GM12874 (cell line): ENCODE measurements at regions not wholly inside any gene's neighbourhood (a gene's known extent, or its start where the extent isn't known, plus 50 kb on each side); places are given as distances from the start of the nearest gene placed in this dataset.

Experiments used
- TF ChIP-seq, protein P1 (sequence below): IDR thresholded peaks from 2 replicates; pipeline ENCODE4 v1.5.1; 2011; ENCODE audit warnings: low read depth, mild to moderate bottlenecking, control low read depth, low read length, moderate library complexity; ENCODE audit not compliant: insufficient read depth

DNA sequence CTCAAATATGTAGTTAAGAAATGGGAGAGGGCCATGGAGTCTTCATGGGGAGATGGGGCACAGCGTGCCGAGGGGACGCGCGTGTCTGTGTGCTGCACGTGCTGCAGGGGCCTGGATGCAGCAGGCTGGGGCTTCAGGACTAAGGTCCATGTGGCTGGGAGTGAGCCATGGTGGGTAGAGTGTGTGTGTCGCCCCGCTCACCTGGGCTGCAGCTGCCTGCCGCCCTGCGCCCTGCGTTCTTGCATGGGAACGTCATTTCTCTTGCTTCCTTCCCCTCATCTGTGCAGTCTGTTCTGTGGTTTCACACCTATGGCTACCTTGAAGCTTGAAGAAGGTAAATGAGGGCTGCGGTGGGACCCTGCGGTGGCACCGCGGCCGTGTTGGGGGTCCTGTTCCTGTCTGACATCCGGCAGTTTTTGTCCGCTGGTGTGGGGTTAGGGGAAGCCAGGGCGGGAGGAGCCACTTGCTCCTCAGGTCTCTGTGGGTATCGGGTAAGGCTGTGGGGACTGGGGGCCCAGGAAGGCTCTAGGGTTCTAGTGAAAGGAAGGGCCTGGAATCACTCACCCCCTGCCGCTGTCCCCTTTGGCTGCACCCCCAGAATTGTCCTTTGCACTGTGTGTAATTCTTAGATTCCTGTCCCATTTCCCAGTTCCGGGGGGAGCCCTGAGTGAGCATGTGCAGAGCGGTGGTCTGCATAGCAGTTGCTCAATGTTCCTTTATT, 54.1 kb upstream of the HS6ST1 start:
- TF ChIP-seq, protein P1, sequence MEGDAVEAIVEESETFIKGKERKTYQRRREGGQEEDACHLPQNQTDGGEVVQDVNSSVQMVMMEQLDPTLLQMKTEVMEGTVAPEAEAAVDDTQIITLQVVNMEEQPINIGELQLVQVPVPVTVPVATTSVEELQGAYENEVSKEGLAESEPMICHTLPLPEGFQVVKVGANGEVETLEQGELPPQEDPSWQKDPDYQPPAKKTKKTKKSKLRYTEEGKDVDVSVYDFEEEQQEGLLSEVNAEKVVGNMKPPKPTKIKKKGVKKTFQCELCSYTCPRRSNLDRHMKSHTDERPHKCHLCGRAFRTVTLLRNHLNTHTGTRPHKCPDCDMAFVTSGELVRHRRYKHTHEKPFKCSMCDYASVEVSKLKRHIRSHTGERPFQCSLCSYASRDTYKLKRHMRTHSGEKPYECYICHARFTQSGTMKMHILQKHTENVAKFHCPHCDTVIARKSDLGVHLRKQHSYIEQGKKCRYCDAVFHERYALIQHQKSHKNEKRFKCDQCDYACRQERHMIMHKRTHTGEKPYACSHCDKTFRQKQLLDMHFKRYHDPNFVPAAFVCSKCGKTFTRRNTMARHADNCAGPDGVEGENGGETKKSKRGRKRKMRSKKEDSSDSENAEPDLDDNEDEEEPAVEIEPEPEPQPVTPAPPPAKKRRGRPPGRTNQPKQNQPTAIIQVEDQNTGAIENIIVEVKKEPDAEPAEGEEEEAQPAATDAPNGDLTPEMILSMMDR: no peak

DNA sequence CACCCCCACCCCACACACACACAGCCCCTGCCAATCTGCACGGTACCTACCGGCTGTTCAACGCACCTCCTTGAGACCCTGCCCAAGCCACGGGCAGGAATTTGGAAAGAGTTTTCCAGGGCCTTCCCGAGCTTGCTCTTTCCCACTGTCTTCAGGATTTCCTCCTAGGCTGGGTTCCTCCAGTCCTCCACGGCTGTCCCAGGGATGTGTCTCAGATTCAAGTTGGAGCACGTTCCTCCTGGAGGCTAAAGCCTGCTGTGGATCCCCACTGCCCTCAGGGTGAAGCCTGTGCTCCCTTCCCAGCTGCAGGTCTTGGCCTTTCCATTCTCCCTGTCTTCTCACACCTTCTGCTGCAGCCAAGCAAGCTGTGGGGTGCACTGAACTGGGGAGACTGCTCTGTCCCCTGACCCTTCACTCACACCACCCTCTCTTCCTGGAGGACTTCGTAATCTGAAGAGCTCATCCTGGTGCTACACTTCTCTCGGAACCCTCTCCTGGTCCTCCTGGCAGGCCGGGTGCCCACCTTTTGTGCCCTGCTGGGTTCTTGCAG, 54.9 kb upstream of the HS6ST1 start:
- TF ChIP-seq, protein P1: no peak

DNA sequence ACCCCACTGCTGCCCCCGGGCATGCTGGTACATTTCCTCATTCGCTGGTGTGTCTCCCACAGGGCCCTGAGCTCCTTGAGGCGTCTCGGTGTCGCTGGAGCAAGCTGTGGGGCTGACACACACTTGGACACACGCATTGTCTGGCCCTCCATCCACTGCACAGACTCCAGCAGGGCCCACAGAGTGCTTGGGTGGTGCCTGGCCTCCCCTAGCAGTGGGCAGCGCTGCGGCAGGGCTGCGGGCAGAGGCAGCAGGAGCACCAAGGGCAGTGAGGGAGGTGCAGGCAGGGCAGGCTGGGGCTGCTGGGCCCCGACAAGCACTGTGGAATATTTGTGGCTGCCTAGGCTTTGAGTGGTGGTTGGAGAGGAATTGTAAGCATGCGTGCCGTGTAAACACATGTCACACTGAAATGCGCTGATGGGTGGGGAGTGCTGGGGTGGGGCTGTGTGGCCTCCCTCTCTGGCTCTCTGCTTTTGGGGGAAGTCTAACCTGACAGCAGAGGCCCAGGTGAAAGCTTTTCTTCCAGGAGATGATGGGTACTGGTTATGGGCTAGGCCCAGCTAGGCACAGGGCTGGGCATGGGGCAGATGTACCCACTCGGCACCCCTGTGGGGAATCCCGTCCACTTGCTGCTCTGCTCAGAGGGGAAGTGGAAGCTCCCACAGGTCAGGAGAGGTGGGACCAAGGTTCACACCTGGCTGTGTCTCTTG, 55.5 kb upstream of the HS6ST1 start:
- TF ChIP-seq, protein P1: no peak

DNA sequence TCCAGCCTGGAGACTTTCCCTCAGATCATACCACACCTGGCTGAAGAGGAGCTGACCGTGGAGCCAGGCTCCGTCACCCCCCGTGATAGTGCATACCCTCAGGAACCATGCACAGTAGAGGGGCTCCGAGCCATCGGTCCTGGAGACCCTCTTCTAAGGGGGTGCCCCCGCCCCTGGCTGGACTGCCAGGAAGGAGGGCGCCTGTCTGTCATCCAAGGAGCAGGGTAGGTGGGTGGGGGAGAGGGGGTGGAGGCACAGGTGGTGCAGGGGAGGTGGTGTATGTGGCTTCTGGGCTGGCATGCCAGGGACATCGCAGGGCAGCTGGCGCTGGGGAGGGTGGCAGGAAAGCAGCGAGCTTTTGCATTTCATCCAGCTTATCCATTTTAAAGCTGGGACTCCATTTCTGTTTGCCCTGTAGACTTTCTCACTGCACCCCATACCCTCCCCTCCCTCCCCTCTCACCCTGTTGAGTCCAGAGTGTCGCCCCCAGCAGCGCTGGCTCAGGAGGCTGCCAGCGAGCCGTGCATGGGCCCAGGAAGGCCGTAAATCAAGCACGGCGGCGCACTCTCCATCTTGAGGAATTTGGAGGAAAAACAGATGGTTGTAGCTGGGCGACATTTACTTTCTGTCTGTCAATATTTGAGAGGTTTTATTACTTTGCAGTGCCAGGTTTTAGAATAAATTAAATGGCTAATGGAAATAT, 56.2 kb upstream of the HS6ST1 start:
- TF ChIP-seq, protein P1: no peak

DNA sequence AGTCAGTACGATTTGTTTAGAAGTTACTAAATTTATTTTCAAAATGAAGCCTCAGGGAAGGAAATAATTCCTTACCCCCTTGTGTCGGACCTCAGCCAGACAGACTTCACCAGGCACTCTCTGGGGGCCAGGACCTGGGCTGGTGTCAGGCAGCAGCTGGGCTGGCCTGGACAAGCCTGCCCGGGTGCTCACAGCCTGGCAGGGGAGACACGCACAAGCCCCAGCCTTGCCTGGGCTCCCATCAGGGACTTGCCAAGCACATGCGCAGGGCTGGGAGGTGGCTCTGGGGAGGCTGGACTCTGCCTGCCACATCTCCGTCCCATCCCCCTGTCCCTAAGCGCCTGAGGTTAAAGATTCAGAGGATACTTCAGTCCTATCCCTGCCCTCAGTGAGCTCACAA, 56.8 kb upstream of the HS6ST1 start:
- TF ChIP-seq, protein P1: no peak

DNA sequence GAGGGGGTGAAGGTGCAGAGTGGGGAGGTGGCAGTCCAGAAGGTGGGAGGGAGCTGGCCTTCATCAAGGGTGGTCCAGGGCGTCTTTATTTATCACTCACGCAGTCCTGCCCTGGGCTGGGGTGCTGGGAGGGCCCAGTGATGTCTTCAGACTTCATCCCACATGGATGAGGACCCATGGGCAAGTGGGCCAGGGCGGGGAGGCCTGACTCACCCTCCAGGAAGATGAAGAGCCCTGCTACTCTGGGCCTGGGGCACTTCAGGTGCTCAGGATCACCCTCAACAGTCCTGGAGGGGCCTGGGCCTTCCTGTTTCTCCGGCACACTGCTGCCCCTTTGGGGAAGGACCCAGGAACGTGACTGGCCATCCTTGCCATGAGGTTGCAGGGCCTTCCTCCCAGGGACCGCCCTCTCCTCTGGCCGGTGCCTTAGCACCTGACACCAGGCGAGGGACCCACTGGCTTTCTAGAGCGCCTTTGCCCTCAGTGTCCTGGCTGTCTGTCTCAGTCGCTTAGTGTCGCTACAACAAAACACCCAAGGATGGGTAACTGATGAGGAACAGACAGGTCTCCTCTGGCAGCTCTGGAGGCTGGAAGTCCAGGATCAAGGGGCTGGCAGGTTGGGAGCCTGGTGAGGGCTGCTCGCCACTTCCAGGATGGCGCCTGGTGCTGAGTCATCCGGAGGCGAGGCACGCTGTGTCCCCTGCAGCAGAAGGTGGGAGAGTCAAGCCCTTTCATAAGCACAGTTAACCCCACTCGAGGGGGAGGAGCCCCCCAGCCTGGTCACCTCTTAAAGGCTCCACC, 57.8 kb upstream of the HS6ST1 start:
- TF ChIP-seq, protein P1: no peak
